ENCODE measurements at regions not wholly inside any gene's neighbourhood (a gene's known extent, or its start where the extent isn't known, plus 50 kb on each side); places are given as distances from the start of the nearest gene placed in this dataset.

DNA sequence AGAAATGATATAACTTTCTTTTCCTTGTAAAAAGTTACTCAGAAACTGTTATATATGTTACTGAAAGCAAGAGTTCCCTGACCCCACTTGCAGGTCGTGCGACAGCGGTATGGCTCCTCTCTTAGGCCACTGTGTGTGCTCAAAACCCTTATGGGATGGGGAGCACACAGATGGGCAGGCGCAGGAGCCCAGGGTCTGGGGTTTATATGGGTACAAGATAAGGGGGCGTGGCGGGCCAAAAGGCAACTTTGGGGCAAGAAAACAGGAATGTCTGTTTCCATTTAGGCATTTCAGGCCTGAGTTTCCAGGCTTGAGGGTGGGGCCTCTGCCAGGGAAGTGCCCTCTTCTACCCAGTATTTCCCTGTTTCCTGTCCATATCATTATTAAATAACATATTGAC is 736.5 kb downstream of the VGLL3 start:
- TF ChIP-seq, protein P1, sequence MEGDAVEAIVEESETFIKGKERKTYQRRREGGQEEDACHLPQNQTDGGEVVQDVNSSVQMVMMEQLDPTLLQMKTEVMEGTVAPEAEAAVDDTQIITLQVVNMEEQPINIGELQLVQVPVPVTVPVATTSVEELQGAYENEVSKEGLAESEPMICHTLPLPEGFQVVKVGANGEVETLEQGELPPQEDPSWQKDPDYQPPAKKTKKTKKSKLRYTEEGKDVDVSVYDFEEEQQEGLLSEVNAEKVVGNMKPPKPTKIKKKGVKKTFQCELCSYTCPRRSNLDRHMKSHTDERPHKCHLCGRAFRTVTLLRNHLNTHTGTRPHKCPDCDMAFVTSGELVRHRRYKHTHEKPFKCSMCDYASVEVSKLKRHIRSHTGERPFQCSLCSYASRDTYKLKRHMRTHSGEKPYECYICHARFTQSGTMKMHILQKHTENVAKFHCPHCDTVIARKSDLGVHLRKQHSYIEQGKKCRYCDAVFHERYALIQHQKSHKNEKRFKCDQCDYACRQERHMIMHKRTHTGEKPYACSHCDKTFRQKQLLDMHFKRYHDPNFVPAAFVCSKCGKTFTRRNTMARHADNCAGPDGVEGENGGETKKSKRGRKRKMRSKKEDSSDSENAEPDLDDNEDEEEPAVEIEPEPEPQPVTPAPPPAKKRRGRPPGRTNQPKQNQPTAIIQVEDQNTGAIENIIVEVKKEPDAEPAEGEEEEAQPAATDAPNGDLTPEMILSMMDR (IDR thresholded peaks at IDR 0.05), result no peak
- TF ChIP-seq POLR2A (IDR thresholded peaks at IDR 0.05), result no peak

Measured in testis (tissue), 2 donors.